ENCODE measurements at regions not wholly inside any gene's neighbourhood (a gene's known extent, or its start where the extent isn't known, plus 50 kb on each side); places are given as distances from the start of the nearest gene placed in this dataset.

DNA sequence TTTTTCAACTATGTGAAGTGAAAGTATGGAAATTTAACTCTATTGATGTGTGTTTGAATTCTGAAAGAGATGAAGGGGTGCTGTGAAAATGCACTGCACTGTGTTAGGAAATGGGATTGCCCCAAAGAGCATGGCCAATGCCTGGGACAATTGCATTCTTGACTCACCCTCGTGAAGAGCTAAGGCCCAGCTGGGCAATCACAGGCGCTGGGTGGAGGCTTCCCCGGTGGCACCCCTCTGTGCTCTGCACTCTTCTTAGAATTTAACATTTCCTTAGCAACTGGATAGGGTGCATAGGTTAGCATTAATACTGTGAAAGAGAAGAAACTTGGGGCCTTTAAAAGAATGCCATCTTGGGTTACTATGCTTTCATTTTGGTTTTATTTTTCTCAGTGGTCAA, 179.9 kb upstream of the GOLIM4 start:
- Histone ChIP-seq H3K4me3 (ENCODE audit: low read length) (no peak overlapping the region), H3K4me1 (ENCODE audit: low read length) (no peaks in the 10 kb centered on the region), H3F3A (ENCODE audit: insufficient read depth, low read length) (no peaks in the 10 kb centered on the region), H3K79me2 (ENCODE audit: low read length) (no peaks in the 10 kb centered on the region), H3K27ac (ENCODE audit: low read length) (no peak overlapping the region), H3K27me3 (replicated peaks; ENCODE audit: insufficient read depth, low read length) (peaks cover 5% of the 10 kb centered on the region; the same call in 1 of the 2 replicates), H4K20me1 (ENCODE audit: insufficient read depth, low read length) (no peaks in the 10 kb centered on the region), H3K9ac (ENCODE audit: low read length) (no peak overlapping the region), H3K4me2 (ENCODE audit: low read depth, low read length) (no peak overlapping the region), H3K36me3 (replicated peaks; ENCODE audit: insufficient read depth, low read length) (no peaks in the 10 kb centered on the region), H3K9me2 (replicated peaks; ENCODE audit: insufficient read depth, low read length) (no peaks in the 10 kb centered on the region), H2AFZ (ENCODE audit: low read length) (no peak overlapping the region), H3K9me3 (replicated peaks; ENCODE audit: insufficient read depth, low read length) (no peaks in the 10 kb centered on the region)
- no peak for DNase-seq
- TF ChIP-seq, protein P1, sequence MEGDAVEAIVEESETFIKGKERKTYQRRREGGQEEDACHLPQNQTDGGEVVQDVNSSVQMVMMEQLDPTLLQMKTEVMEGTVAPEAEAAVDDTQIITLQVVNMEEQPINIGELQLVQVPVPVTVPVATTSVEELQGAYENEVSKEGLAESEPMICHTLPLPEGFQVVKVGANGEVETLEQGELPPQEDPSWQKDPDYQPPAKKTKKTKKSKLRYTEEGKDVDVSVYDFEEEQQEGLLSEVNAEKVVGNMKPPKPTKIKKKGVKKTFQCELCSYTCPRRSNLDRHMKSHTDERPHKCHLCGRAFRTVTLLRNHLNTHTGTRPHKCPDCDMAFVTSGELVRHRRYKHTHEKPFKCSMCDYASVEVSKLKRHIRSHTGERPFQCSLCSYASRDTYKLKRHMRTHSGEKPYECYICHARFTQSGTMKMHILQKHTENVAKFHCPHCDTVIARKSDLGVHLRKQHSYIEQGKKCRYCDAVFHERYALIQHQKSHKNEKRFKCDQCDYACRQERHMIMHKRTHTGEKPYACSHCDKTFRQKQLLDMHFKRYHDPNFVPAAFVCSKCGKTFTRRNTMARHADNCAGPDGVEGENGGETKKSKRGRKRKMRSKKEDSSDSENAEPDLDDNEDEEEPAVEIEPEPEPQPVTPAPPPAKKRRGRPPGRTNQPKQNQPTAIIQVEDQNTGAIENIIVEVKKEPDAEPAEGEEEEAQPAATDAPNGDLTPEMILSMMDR (IDR thresholded peaks at IDR 0.05; ENCODE audit: low read length), result no peak
- TF ChIP-seq EZH2 (optimal IDR thresholded peaks at IDR 0.05; ENCODE audit: low read depth, low read length) (no peak), EZH2phosphoT487 (IDR thresholded peaks at IDR 0.05; ENCODE audit: low read length) (no peak)

DNA sequence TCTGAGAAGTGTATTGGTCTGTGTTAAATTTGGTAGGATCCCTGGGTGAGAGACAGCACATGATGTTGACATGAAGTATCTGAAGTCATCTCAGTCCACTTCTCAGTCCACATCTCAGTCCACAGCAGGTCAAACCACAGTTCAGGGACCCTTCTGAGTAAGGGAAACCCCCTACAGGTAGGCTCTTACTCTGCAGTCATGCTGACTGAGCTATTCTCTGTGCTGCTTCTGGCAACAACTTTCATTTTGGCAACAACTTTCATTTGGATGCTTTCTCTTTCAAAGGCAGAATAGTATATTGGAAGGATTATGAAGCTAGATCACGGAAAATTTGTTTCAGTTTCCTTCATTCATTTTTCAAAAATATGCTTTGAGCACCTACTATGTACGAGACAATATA, 178.2 kb upstream of the GOLIM4 start:
- Histone ChIP-seq H3K9ac (ENCODE audit: low read length) (no peak overlapping the region), H3K27me3 (replicated peaks; ENCODE audit: insufficient read depth, low read length) (peaks cover 5% of the 10 kb centered on the region; the same call in 1 of the 2 replicates), H3F3A (ENCODE audit: insufficient read depth, low read length) (no peaks in the 10 kb centered on the region), H3K4me1 (ENCODE audit: low read length) (no peaks in the 10 kb centered on the region), H3K9me3 (replicated peaks; ENCODE audit: insufficient read depth, low read length) (no peaks in the 10 kb centered on the region), H3K79me2 (ENCODE audit: low read length) (no peaks in the 10 kb centered on the region), H3K27ac (ENCODE audit: low read length) (no peak overlapping the region), H3K36me3 (replicated peaks; ENCODE audit: insufficient read depth, low read length) (no peaks in the 10 kb centered on the region), H3K4me3 (ENCODE audit: low read length) (no peak overlapping the region), H4K20me1 (ENCODE audit: insufficient read depth, low read length) (no peaks in the 10 kb centered on the region), H3K9me2 (replicated peaks; ENCODE audit: insufficient read depth, low read length) (no peaks in the 10 kb centered on the region), H2AFZ (ENCODE audit: low read length) (no peak overlapping the region), H3K4me2 (ENCODE audit: low read depth, low read length) (no peak overlapping the region)
- peak; percentile 67 for DNase-seq
- TF ChIP-seq, protein P1 (IDR thresholded peaks at IDR 0.05; ENCODE audit: low read length), result peak; percentile 19
- no peak for TF ChIP-seq EZH2phosphoT487 (IDR thresholded peaks at IDR 0.05; ENCODE audit: low read length)

DNA sequence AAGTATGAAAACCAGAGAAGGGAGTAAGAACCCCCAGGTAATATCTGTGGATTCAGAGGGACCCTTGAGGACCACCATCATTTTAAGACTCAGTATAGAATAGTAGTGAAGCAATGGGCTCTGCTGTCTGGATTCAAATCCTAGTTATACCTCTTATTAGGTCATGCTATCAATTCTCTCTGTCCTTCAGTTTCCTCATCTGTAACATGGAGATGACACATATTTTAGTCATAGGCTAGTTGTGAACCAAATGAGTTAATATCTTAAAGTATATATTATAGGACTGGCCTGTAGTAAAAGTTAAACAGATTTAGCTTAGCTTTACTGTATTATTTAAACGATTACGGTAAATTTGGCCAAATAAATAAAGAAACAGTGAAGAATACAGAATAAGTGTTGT, 177.3 kb upstream of the GOLIM4 start:
- Histone ChIP-seq H3K9me3 (replicated peaks; ENCODE audit: insufficient read depth, low read length) (no peaks in the 10 kb centered on the region), H3F3A (ENCODE audit: insufficient read depth, low read length) (no peaks in the 10 kb centered on the region), H2AFZ (ENCODE audit: low read length) (no peak overlapping the region), H3K9ac (ENCODE audit: low read length) (no peak overlapping the region), H4K20me1 (ENCODE audit: insufficient read depth, low read length) (no peaks in the 10 kb centered on the region), H3K9me2 (replicated peaks; ENCODE audit: insufficient read depth, low read length) (no peaks in the 10 kb centered on the region), H3K27ac (ENCODE audit: low read length) (no peak overlapping the region), H3K4me1 (ENCODE audit: low read length) (no peaks in the 10 kb centered on the region), H3K4me3 (ENCODE audit: low read length) (no peak overlapping the region), H3K79me2 (ENCODE audit: low read length) (no peaks in the 10 kb centered on the region), H3K36me3 (replicated peaks; ENCODE audit: insufficient read depth, low read length) (no peaks in the 10 kb centered on the region), H3K27me3 (replicated peaks; ENCODE audit: insufficient read depth, low read length) (peaks cover 5% of the 10 kb centered on the region; the same call in 1 of the 2 replicates), H3K4me2 (ENCODE audit: low read depth, low read length) (no peak overlapping the region)
- TF ChIP-seq, protein P1 (IDR thresholded peaks at IDR 0.05; ENCODE audit: low read length), result no peak
- TF ChIP-seq EZH2 (optimal IDR thresholded peaks at IDR 0.05; ENCODE audit: low read depth, low read length) (no peak), EZH2phosphoT487 (IDR thresholded peaks at IDR 0.05; ENCODE audit: low read length) (no peak)
- DNase-seq, result no peak

Measured in MM.1S (cell line).